ENCODE measurements at regions not wholly inside any gene's neighbourhood (a gene's known extent, or its start where the extent isn't known, plus 50 kb on each side); places are given as distances from the start of the nearest gene placed in this dataset.
"Not testable (repeated sequence)": the region's sequence is repeated elsewhere in the genome, so short reads cannot be mapped to it uniquely, and the experiment has no call there.

DNA sequence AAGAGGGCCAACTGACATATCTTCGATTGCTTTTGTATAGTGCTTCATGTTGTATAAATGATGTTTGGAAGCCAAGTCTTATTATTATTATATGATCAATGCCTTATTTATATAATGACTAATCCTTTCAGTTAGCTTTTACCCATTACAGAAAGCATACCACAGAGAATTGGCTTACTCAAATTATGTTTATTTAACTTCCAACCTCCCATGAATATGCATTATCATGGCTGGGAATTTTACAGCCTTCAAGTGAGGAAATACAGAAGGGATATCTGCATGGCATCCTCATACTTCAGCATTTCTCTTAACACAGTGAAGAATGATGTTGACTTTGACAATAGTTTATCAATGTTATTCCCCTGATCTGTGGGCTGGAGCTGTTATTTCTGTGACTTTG lies 225.9 kb upstream of the GAP43 start:
- DNase-seq, result no peak

DNA sequence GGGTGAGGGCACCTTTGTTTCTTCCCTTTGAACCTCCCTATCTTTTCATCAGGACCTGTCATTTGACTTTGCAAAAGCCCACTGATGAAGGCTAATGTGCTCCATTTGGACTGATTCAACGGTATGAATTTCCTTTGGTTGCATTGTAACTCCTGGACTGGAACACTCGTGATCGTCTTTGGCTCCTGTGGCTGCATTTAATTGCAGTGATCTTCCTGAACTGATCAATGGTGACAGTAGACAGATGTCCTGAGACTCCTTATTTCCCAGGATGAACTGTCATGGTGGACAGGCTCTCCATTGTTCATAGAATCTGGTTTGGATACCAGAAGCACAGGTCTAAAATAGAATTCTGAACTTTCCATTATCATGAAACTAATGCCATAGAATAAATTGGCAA lies 224.8 kb upstream of the GAP43 start:
- no peak for DNase-seq

- DNase-seq, result no peak
Observed at GRCh38 chr3:115399750-115400149, 223.6 kb upstream of the GAP43 start.

GRCh38 chr3:115401298-115401697 lies 222.0 kb upstream of the GAP43 start:
- DNase-seq, result no peak

DNA sequence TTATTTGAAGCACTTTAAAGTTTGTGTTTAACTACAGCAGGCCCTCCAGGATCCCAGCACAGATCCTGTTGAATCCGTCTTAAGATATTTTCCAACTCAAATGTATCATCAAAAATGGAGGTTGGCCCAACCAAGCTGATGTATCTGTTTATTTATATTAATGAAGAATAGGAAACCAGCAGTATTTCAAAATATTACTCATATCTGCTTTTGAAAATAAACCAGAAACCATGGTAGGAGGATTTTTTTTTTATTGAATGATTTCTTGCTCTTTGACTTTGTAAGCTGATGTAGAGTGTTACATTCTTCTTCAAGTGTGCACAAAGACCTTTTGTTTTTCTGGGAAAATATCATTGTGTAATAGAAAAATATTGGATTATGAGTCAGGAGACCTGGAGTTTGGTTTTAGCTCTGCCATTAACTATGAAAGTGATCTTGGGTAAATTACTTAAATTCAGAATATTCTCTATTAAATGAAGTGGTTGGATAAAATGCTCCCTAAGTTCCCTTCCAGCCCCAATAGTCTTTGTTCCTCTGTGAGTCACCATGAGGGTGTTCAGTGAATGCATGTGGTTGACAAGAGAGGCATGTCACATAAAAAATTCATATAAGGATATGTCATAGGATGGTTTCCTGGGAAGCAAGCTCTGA lies 221.3 kb upstream of the GAP43 start:
- no peak for DNase-seq

DNA sequence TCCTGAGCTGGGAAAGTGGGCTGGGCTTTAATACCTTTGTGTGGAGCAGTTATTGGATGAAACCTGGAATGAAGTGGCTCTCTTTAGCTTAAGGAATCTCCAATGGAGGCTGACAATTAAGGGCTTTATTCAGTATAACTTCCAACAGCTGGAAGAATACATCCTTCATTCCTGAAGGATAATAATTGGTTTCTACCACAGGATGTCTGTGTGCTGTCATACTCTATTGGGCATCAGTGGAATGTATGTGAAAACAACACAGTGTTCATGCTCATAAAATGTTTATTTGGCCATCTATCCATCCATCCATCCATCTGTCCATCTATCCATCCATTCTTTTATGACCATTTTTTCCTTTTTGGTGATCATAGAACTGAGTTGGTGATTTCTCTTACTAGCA lies 220.7 kb upstream of the GAP43 start:
- DNase-seq, result no peak

DNA sequence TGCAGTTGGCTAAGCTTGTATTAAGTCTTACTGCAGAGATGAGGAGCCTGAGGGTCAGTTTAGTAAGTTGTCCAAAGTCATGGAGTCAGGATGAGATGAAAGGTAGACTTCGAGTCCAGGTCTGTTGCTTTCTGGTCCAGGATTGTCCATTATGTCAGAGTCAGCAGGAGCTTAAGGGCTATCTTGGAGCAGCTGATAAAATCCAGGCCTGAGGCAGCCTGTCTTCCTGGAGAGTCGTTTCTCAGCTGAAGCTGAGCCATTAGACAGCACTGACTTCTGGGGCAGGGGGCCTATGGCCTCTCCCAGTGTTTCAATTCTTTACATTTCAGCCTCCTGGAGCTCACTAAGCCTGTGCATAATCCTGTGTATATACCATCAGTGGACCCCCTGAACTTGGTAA lies 219.5 kb upstream of the GAP43 start:
- no peak for DNase-seq

- no peak for DNase-seq
Observed at GRCh38 chr3:115409596-115409995, 213.7 kb upstream of the GAP43 start.

DNA sequence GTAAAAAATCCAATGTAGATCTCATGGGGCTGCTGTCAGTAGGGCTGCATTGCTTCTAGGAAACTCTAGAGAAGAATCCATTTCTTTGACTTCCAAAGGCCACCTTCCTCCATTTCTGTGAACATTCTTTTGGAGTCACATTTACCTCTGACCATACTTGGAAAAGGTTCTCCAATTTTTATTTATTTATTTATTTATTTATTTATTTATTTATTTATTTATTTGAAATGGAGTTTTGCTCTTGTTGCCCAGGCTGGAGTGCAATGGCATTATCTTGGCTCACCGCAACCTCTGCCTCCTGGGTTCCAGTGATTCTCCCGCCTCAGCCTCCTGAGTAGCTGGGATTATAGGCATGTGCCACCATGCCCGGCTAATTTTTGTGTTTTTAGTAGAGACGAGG lies 208.7 kb upstream of the GAP43 start:
- not testable (repeated sequence) for DNase-seq

DNA sequence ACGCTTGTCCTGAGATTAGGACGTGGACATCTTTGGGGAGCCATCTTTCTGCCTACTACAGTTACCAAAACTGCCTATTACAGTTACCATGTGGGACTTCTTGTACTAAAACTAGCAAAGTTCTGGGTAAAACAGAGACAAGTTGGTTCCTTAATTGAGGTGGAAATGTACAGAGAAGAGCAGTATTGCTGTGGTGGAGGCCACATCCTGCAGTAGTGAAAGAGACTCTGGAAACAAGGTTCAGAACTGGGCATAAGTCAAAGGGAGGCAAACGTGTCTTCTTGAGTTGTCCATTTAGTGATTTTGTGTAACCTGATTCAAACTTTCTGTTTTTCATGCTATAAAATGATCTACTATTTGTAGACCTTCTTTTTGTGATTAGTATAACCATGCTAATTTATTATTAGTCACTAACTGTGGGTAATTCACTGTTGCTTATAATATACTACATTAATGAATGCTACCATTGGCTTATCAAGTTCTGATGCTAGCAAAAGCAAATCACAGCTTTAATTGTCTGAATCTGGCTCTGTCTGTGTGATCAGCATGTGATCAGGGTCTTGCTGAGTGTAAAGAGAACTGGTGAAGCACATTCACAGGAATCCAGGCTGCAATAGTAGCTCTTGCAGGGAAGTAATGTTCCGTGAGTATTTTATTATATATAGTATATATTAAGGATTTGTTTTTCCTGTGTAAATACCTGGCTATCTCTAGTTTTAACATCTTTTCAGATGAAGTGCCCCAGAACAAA lies 207.9 kb upstream of the GAP43 start:
- no peak for DNase-seq

DNA sequence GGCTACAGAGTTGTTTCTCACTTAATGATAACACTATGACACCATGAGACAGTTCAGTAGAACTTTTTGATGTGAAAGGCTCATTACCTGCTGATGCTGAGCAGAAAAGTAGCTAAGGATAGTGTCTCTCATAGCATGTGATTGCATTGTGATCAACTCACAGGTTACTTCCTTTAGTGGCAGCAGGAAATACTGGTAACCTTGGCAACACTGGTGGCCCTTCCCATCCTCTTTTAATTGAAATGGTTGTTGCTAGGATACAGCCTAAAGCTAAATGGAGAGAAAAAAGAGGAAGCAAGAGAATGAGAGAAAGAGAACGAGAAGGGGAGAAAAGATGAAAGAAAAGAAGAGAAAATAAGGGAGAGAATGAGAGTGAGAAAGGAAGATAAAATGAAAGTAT lies 204.7 kb upstream of the GAP43 start:
- DNase-seq, result peak; percentile 5

- no peak for DNase-seq
Observed at GRCh38 chr3:115420086-115420485, 203.2 kb upstream of the GAP43 start.

- DNase-seq, result no peak
Observed at GRCh38 chr3:115423170-115423569, 200.1 kb upstream of the GAP43 start.

- DNase-seq, result no peak
Observed at GRCh38 chr3:115428841-115429240, 194.5 kb upstream of the GAP43 start.

- no peak for DNase-seq
Observed at GRCh38 chr3:115436767-115437301, 186.5 kb upstream of the GAP43 start.

DNA sequence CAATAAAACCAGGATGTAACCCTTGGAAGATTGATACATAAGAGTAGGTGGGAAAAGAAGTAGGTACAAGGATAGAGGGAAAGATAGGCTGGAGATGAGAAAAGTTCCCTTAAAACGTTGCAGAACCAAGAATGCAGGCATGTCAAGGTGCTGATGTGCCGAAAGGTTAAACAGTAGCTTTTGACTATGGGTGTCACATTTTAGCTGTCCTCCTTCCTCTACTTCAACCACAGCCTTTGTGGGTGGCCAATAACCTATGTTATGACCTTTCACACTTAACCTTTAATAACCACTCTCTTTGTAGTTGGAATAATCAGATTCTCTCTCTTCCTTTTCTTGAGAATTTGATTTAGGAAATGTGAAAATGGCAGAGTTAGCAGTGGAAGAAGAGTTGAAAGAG lies 184.5 kb upstream of the GAP43 start:
- no peak for DNase-seq

- no peak for DNase-seq
Observed at GRCh38 chr3:115445559-115445958, 177.8 kb upstream of the GAP43 start.

GRCh38 chr3:115448851-115449250 lies 174.5 kb upstream of the GAP43 start:
- DNase-seq, result no peak

GRCh38 chr3:115450036-115450435 lies 173.3 kb upstream of the GAP43 start:
- no peak for DNase-seq

DNA sequence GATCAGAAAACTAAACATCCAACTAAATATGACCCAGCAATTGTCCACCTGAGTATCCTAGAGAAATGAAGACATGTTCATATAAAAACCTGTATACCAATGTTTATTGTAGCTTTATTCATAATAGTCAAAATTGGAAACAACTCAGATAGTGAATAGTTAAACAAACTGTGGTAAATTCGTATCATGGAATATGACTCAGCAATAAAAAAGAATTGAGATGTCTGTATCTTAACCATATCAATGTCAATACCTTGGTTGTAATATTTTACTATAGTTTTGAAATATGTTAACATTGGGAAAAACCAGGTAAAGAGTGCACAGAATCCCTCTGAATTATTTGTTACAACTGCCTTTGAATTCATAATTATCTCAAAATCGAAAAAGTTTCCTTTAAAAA lies 159.3 kb upstream of the GAP43 start:
- DNase-seq, result no peak

- no peak for DNase-seq
Observed at GRCh38 chr3:115469649-115470048, 153.7 kb upstream of the GAP43 start.

DNA sequence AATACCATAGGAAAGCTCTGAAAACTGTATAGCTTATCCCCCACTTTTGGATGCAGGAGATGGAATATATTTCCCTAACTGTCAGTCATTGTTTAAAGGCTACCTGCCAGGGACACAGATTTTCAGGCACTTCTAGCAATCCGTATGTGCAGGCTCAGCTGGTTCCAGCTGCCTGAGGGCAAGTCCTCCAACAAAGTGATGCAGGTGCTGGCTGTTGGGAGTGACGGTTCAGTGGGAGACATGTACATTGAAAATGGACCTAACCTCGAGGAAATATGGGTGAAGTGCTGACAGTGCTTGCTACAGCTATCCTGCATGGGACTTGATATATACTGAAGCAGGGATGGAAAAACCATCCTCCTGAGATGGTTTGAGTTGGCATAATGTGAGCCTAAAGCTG lies 153.1 kb upstream of the GAP43 start:
- DNase-seq, result no peak

- no peak for DNase-seq
Observed at GRCh38 chr3:115475178-115476041, 147.9 kb upstream of the GAP43 start.

DNA sequence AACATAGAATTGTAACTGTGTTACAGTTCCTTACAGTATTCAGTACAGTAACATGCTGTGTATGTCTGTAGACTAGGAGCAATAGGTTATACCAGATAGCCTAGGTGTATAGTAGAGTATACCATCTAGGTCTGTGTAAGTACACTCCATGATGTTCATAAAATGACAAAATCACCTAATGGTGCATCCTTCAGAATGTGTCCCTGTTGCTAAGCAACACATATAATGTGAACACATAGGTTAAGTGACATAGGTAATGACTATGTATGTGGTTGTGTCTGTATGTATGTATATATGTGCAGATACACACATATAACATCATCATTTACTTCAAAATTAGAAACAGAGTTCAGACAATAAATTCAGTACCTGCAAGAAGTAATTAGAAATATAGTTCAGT lies 146.8 kb upstream of the GAP43 start:
- no peak for DNase-seq

Measured in CD4-positive, alpha-beta T cell treated with Interleukin-21 for 1 hour (primary cell).